Esophagus muscularis mucosa (tissue), 4 donors: ENCODE measurements at regions not wholly inside any gene's neighbourhood (a gene's known extent, or its start where the extent isn't known, plus 50 kb on each side); places are given as distances from the start of the nearest gene placed in this dataset.

Experiments
- DNase-seq: peaks from one replicate; pipeline ENCODE4 v3.0.0-alpha.2; 2017; ENCODE audit errors: extremely low spot score
- H3K27ac ChIP-seq, 4 donors: fragments of 200-600 bp; sonication (generic); replicated peaks in 1 of 4; 1 replicate in 3 of 4; 2 replicates in 1 of 4; pipeline ENCODE4 v1.5.1; 2016 to 2019; ENCODE audit warnings: mild to moderate bottlenecking in 1 of 4
- H3K27me3 ChIP-seq, 4 donors: fragments of 200-600 bp; sonication (generic); one replicate each; pipeline versions ENCODE4 v1.5.1 to v1.6.0; 2016 to 2019
- H3K36me3 ChIP-seq, 4 donors: fragments of 200-600 bp; sonication (generic); one replicate each; pipeline ENCODE4 v1.5.1; 2016 to 2019
- H3K4me1 ChIP-seq, 4 donors: fragments of 200-600 bp; sonication (generic); one replicate each; pipeline ENCODE4 v1.5.1; 2016 to 2019
- H3K4me3 ChIP-seq, 4 donors: fragments of 200-600 bp; sonication (generic); 1 replicate in 2 of 4; 2 replicates in 2 of 4; pipeline ENCODE4 v1.5.1; 2016 to 2019; ENCODE audit warnings: mild to moderate bottlenecking in 4 of 4, moderate library complexity in 1 of 4
- H3K9me3 ChIP-seq, 4 donors: fragments of 200-600 bp; sonication (generic); 1 replicate in 3 of 4; 2 replicates in 1 of 4; pipeline ENCODE4 v1.5.1; 2016 to 2019
- EP300 ChIP-seq: sonication (generic); formaldehyde crosslinking; IDR thresholded peaks from one replicate; pipeline ENCODE4 v1.6.1; 2017; ENCODE audit warnings: antibody characterized with exemption
- POLR2A ChIP-seq: fragments of 450-650 bp; IDR thresholded peaks from one replicate; pipeline ENCODE4 v1.6.1; 2017; ENCODE audit warnings: antibody characterized with exemption, moderate library complexity, mild to moderate bottlenecking, low read depth
- POLR2AphosphoS5 ChIP-seq, 2 donors: sonication (generic); formaldehyde crosslinking; IDR thresholded peaks; one replicate each; pipeline ENCODE4 v1.6.1; 2017; ENCODE audit warnings: antibody characterized with exemption in 2 of 2
- WGBS: methylation state at CpG from one replicate; pipeline ENCODE4 v1.1.5; 2018; 5-methylcytosine and 5-hydroxymethylcytosine counted together
- intact Hi-C: fragments of 100-400 bp; cut with DNase I; formaldehyde crosslinking; loops from one replicate; pipeline ENCODE4 v1.15.1; 2023
- TF ChIP-seq, protein P1 (sequence below), 3 experiments: fragments of 200-600 bp in 2 of 3; fragments of 450-650 bp in 1 of 3; sonication (generic) in 2 of 3; IDR thresholded peaks; one replicate each; pipeline ENCODE4 v1.5.1; 2017 to 2019; ENCODE audit warnings: antibody characterized with exemption in 3 of 3, mild to moderate bottlenecking in 2 of 3, moderate library complexity in 1 of 3

DNA sequence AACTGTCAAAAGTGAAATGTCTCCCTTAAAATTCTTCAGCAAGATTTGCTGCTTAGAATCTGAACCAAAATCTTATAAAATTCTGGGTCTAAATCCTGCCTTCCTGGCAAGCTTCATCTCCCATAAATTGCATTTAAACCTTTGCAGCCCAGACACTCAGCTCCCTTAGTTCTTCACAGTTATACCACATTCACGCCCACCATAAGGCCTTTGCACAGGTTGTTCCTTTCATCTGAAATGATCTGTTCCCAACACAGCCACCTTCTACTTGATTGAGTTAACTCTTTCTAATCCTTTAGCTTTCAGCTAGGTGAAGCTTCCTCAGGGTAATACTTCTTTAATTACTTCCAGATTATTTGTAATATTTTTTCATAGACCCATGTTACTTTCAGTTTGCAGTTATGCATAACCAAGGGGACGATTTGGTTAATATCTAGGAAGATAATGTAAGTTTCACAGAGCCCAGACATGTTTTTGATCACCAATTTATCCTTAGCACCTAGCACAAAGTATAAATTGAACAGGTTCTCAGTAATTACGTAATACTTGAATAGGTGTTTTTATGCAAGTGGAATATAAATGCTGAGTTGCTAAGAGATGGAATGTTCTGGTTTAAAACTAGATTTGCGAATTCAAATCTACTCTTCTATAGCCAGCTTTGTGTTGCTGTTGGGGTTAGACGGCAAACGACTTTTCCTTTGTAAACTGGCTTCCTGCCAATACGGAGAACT, 779.7 kb upstream of the PKDCC start:
- TF ChIP-seq, protein P1, sequence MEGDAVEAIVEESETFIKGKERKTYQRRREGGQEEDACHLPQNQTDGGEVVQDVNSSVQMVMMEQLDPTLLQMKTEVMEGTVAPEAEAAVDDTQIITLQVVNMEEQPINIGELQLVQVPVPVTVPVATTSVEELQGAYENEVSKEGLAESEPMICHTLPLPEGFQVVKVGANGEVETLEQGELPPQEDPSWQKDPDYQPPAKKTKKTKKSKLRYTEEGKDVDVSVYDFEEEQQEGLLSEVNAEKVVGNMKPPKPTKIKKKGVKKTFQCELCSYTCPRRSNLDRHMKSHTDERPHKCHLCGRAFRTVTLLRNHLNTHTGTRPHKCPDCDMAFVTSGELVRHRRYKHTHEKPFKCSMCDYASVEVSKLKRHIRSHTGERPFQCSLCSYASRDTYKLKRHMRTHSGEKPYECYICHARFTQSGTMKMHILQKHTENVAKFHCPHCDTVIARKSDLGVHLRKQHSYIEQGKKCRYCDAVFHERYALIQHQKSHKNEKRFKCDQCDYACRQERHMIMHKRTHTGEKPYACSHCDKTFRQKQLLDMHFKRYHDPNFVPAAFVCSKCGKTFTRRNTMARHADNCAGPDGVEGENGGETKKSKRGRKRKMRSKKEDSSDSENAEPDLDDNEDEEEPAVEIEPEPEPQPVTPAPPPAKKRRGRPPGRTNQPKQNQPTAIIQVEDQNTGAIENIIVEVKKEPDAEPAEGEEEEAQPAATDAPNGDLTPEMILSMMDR (IDR thresholded peaks at IDR 0.05) = no peak
- TF ChIP-seq POLR2A (no peak), EP300 (no peak), POLR2AphosphoS5 (IDR thresholded peaks at IDR 0.05) (no peak)
- Histone ChIP-seq H3K9me3 (no peaks in the 10 kb centered on the region), H3K36me3 (no peaks in the 10 kb centered on the region), H3K4me1 (no peaks in the 10 kb centered on the region), H3K27ac (no peak overlapping the region), H3K27me3 (no peaks in the 10 kb centered on the region), H3K4me3 (no peak overlapping the region)
- no peak for DNase-seq
- WGBS = 76% methylated on average over 7 of the region's 7 CpGs
- intact Hi-C loops = no loop called here

DNA sequence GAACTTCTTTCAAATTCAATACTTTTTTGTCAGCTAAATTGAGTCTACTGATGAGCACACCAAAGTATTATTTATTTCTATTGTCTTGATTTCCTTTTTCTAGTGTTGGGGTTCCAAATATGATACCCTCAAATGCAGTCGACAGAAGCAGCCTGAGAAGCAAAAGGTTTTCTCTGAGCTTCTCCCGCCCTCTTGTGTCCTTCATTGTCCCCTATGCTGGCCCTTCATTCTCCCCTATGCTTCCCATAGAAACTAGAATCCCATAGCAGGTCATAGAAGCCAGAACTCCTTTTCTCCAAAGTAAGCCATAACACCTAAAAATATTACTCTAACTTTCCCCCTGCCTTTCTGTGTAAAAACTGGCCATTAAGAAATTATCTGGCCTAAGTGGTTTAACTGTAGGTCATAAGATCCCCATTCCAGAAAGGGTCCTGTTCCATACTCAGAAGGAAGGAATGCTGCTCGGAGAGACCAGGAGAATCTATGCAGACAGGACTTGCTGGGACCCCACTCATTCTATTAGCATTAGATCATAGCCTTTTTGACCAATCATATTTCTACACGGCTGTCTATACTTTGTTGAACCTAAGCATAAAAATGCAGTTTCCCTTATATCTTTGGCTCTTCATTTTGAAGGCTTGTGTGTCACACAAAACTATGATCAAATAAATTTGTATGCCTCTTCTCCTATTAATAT, 764.6 kb upstream of the PKDCC start:
- intact Hi-C loops = no loop called here
- 86% methylated on average over 4 of the region's 4 CpGs for WGBS
- Histone ChIP-seq H3K36me3 (no peaks in the 10 kb centered on the region), H3K27me3 (no peaks in the 10 kb centered on the region), H3K4me3 (no peak overlapping the region), H3K9me3 (no peaks in the 10 kb centered on the region), H3K27ac (no peak overlapping the region), H3K4me1 (no peaks in the 10 kb centered on the region)
- DNase-seq = no peak
- no peak for TF ChIP-seq POLR2A
- TF ChIP-seq, protein P1 (IDR thresholded peaks at IDR 0.05) = no peak
- TF ChIP-seq POLR2AphosphoS5 (IDR thresholded peaks at IDR 0.05) = no peak
- no peak for TF ChIP-seq EP300

DNA sequence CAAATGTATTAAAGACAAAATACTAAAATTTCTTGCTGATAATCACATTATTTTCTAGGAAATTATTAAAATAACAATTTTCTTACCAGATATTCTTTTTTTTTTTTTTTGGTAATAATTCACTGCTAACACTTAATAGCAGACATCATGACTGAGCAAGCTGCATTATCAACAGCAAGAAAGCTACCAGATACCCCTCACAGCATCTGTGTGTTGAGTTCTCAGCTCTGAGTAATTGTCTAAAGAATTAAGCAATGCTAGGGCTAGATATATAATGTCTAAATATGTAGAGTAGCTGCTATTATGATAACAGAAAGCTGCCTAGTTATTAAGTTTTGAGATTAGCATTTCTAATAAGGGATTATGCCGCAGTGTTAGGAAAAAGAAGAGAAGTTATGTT, 754.3 kb upstream of the PKDCC start:
- H3K36me3 ChIP-seq = no peaks in the 10 kb centered on the region
- peaks cover 0 to 7% (median 0%) of the 10 kb centered on the region in 4 donors for H3K9me3 ChIP-seq
- DNase-seq = no peak
- H3K27ac ChIP-seq = no peak overlapping the region
- intact Hi-C loops = no loop called here
- WGBS = 86% methylated on average over 1 of the region's 1 CpG
- no peaks in the 10 kb centered on the region for H3K4me1 ChIP-seq
- H3K27me3 ChIP-seq = no peaks in the 10 kb centered on the region
- H3K4me3 ChIP-seq = no peak overlapping the region
- TF ChIP-seq POLR2AphosphoS5 (IDR thresholded peaks at IDR 0.05) (no peak), EP300 (no peak), POLR2A (no peak)
- TF ChIP-seq, protein P1 (IDR thresholded peaks at IDR 0.05) = no peak

DNA sequence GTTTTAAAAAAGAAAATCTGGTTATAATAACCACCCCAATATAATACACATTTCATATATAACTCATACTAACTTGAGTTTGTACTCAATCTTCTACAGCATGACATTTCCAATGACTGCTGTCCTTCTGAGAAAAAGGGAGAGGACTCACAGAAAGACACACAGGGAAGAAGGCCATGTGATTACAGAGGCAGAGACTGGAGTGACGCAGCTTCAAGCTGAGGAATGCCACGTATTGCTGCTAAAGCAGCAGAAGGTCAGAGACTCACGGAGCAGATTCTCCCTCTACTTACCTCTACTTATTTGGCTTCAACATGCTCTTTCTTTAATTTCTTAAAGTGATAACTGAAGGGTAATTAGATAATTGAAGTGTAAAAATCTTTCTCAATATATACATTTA, 753.5 kb upstream of the PKDCC start:
- Histone ChIP-seq H3K27me3 (no peaks in the 10 kb centered on the region), H3K36me3 (no peaks in the 10 kb centered on the region), H3K4me1 (no peaks in the 10 kb centered on the region), H3K4me3 (no peak overlapping the region), H3K9me3 (peaks cover 0 to 2% (median 0%) of the 10 kb centered on the region in 4 donors), H3K27ac (no peak overlapping the region)
- intact Hi-C loops = no loop called here
- no peak for DNase-seq
- TF ChIP-seq POLR2A (no peak), EP300 (no peak), POLR2AphosphoS5 (IDR thresholded peaks at IDR 0.05) (no peak)
- TF ChIP-seq, protein P1 (IDR thresholded peaks at IDR 0.05) = no peak
- 80% methylated on average over 3 of the region's 3 CpGs for WGBS
